AG09319 (cell line): ENCODE measurements at regions not wholly inside any gene's neighbourhood (a gene's known extent, or its start where the extent isn't known, plus 50 kb on each side); places are given as distances from the start of the nearest gene placed in this dataset.

ENCODE experiments used
- DNase-seq: peaks from one replicate; pipeline ENCODE4 v3.0.0-alpha.2; 2010; ENCODE audit warnings: low read depth; ENCODE audit errors: extremely low read depth
- CTCF ChIP-seq: IDR thresholded peaks from 2 replicates; pipeline ENCODE4 v1.5.1; 2011; ENCODE audit warnings: low read depth, mild to moderate bottlenecking, inconsistent platforms, low read length, moderate library complexity

GRCh38 chr4:82043809-82044137, 330.0 kb downstream of the HNRNPD start:
- DNase-seq, result no peak
- no peak for TF ChIP-seq CTCF

- no peak for TF ChIP-seq CTCF
- no peak for DNase-seq
Observed at GRCh38 chr4:82043081-82043808, 330.5 kb downstream of the HNRNPD start.

GRCh38 chr4:82042042-82042441, 331.7 kb downstream of the HNRNPD start:
- DNase-seq, result no peak
- no peak for TF ChIP-seq CTCF

GRCh38 chr4:82038936-82039335, 334.9 kb downstream of the HNRNPD start:
- TF ChIP-seq CTCF, result no peak
- DNase-seq, result no peak

GRCh38 chr4:82036181-82036580, 337.6 kb downstream of the HNRNPD start:
- no peak for TF ChIP-seq CTCF
- no peak for DNase-seq

- TF ChIP-seq CTCF, result no peak
- no peak for DNase-seq
Observed at GRCh38 chr4:82034878-82035277, 338.9 kb downstream of the HNRNPD start.

- no peak for DNase-seq
- TF ChIP-seq CTCF, result no peak
Observed at GRCh38 chr4:82033862-82034261, 339.9 kb downstream of the HNRNPD start.
